GM12872 (cell line): ENCODE measurements at regions not wholly inside any gene's neighbourhood (a gene's known extent, or its start where the extent isn't known, plus 50 kb on each side); places are given as distances from the start of the nearest gene placed in this dataset.

Source experiments
- TF ChIP-seq, protein P1 (sequence below): IDR thresholded peaks from 3 replicates; pipeline ENCODE4 v1.5.1; 2011; ENCODE audit warnings: low read depth, mild to moderate bottlenecking, low read length, moderate library complexity; ENCODE audit not compliant: insufficient read depth

DNA sequence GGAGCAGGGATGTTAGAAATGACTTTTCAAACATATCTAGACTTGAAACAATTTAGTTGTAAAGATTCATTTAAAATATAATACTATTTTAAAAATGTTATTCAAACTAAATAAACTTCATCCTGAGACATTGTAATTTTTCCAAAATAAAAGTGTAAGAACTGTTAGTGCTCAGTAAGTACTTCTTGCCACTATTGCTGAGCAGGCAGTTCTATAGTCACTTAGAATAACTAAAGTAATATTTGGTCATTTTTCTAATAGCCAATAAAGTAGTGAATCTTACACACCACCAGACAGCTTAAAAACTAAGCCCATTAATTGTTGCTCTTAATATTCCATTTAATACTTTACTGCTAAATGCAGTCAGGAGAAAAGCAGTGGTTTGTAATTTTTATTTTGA, 1120.0 kb upstream of the CDH10 start:
- TF ChIP-seq, protein P1, sequence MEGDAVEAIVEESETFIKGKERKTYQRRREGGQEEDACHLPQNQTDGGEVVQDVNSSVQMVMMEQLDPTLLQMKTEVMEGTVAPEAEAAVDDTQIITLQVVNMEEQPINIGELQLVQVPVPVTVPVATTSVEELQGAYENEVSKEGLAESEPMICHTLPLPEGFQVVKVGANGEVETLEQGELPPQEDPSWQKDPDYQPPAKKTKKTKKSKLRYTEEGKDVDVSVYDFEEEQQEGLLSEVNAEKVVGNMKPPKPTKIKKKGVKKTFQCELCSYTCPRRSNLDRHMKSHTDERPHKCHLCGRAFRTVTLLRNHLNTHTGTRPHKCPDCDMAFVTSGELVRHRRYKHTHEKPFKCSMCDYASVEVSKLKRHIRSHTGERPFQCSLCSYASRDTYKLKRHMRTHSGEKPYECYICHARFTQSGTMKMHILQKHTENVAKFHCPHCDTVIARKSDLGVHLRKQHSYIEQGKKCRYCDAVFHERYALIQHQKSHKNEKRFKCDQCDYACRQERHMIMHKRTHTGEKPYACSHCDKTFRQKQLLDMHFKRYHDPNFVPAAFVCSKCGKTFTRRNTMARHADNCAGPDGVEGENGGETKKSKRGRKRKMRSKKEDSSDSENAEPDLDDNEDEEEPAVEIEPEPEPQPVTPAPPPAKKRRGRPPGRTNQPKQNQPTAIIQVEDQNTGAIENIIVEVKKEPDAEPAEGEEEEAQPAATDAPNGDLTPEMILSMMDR = no peak

DNA sequence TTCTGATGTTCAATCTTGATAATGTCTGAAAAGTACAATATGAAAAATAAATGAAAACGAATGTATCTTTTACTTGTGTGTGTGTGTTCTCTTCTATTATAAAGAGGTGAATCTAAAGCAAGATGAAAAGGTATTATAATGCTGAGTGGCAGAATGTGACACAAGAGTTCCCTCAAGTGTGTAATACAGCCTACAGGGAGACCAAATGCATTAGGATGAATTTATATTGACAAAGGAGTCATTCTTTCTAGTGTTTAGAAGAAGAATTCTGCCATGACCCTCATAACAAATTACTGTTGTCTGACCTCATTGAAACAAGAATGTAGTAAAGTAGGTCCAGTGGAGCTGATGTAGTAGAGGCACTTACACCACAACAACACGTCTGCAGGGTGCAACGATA, 1119.0 kb upstream of the CDH10 start:
- TF ChIP-seq, protein P1 = no peak

DNA sequence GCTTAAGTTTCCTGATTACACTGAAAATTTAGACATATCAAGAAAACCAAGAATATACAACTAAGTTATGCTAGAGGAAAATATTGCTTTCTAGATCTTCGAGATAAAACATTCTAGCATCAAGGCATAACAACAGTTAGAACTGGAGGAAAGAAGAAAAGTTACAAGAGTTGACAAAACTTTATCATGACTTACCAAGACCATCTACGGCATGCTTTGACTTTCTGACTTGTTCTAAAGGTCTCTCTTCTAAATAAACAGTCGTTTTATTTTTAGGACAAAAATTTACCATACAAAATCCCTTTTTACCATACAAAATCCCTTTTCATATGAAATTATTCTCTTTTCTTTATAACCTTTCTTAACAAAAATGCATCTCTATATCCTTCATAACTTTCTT, 1110.1 kb upstream of the CDH10 start:
- TF ChIP-seq, protein P1 = no peak

DNA sequence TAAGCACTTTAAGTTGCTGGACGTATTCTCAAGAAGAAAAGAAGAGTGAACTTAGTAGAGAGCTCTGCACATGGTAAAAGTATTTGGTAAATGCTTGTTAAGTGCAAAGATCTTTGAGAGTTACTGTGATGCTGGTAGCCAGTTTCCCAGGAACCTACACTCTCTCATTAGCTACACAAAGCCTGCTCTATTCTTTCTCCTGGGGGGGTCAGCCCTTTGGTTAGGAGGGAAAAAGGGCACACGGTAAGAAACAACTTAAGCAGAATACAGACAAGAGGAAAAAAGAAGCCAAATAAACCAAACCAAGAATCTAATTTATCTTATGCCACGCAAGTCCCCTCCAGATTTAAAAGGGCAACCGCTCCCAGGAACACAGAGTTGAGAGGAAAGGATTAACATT, 1100.1 kb upstream of the CDH10 start:
- TF ChIP-seq, protein P1 = no peak

DNA sequence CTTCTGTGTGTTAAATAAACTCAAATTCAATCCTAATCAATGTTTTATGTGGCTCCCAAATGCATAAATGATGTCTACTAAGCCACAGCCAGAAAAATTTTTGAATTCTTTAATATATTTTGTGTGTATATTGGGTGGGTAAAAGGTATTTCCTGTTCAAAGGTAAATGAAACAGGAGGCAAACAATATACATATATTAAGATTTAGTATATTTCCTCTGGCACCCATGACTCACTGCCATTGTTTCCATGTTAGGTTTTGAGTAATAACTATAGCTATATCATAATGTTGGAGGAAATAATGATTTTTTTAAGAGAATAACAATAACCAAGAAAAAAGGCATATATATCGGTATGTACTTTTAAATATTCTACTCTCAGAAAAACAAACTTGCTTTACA, 1071.9 kb upstream of the CDH10 start:
- TF ChIP-seq, protein P1 = no peak

DNA sequence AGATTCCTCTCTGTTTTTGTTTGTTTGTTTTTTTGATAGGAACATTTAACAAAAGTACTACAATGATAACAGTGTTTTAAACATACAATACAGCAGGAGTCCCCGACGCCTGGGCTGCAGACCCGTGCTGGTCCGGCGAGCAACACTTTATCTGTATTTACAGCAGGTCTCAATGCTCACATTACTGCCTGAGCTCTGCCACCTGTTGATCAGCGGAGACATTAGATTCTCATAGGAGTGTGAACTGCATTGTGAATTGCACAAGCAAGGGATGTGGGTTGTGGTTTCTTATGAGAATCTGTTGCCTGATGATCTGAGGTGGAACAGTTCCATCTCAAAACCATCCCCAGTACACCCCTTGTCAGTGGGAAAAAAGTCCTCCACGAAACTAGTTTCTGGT, 1068.5 kb upstream of the CDH10 start:
- TF ChIP-seq, protein P1 = no peak

DNA sequence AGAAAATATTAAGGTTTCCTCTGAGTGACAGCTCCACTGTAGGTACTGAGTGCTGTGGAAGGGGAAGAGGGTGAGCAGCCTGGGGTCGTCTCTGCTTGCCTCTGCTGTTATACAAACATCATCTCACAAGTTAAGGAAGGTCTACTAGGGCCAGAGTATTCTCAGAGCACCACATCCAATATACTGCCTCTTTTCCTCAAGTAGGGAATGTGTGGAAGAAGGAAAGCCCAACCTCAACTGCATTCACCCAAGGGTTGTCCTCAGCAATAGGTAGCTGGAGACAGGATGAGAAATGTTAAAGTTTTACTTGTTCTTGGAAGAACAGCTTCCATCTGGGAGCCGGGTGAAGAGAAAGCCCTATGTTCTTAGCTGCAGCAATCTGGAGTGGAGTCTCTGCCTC, 1062.3 kb upstream of the CDH10 start:
- TF ChIP-seq, protein P1 = no peak

DNA sequence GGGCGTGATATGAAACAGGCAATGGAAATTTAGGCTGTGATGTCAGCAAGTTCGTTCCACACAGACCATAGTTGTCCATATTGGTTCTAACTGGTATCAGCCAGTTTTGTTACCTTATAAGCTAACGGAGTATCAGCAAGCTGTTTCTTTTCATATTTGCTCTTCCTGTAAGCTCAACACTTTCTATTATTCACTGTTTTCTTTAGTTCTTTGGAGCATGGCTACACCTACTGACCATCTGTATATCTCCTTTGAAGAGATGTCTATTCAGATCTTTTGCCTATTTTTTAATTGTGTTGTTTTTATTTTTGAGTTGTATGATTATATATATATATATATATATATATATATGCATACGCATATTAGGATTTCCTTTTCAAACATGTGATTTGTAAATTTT, 1057.2 kb upstream of the CDH10 start:
- TF ChIP-seq, protein P1 = no peak
